ENCODE measurements at regions not wholly inside any gene's neighbourhood (a gene's known extent, or its start where the extent isn't known, plus 50 kb on each side); places are given as distances from the start of the nearest gene placed in this dataset.

DNA sequence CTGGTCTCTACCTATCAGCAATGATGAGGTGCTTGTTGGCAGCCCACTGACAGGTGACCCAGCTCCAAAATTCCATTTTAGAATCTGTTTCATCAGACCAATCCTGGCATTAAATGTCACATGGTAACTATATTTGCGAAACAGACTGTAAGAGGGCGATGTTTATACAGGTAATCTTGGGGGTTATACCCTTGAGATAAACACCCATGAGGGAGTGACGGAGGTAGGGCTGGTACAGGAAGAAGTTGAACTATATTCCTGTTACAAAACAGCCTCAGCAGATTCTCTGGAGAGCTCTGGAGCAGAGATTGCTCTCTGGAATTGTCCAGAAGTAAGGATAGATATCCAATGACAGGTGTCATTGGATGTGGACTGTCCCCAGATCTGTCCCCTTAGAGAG, 444.8 kb upstream of the DPP6 start:
- Histone ChIP-seq H3K27me3 (no peaks in the 10 kb centered on the region), H3K4me2 (no peak overlapping the region), H3K4me1 (no peaks in the 10 kb centered on the region), H3K9me3 (peaks cover 11% of the 10 kb centered on the region), H3K36me3 (no peaks in the 10 kb centered on the region), H3K27ac (no peak overlapping the region), H4K20me1 (no peaks in the 10 kb centered on the region), H3K9ac (no peak overlapping the region), H3K4me3 (no peak overlapping the region)
- TF ChIP-seq Cebpa-rat (IDR thresholded peaks at IDR 0.05): no peak

DNA sequence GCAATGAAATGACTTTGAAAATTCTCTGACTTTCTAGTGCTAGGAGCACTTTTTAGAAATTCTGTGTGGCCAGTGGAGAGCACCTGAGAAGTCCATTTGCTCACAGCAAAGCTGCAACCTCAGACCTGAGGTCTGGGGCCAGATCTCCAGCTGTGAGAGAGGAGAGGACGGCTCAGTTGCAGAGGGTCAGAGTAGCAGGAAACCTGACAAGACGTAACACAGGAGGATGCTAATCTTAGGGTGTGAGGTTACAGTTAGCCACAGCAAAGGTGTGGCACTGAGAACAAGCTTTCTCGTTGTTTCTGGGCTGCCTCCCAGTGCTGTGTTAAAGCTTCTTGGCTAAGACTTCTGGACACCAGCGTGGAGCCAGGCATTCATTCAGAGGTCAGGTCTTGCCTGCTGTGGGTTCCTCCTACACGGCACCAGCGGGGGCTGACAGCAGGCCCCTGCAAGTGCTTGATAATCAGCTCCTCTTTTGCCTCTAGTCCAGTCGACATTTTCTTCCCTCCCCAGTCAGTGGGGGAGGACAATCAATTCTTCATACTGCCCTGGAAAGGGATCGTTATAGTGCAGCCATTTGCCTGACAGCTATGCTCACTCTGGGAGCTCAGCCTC, 435.4 kb upstream of the DPP6 start:
- no peak overlapping the region for H3K27ac ChIP-seq
- H4K20me1 ChIP-seq: no peaks in the 10 kb centered on the region
- no peak overlapping the region for H3K4me2 ChIP-seq
- H3K27me3 ChIP-seq: no peaks in the 10 kb centered on the region
- H3K4me1 ChIP-seq: no peaks in the 10 kb centered on the region
- no peak overlapping the region for H3K9ac ChIP-seq
- TF ChIP-seq Cebpa-rat (IDR thresholded peaks at IDR 0.05): no peak
- no peaks in the 10 kb centered on the region for H3K9me3 ChIP-seq
- H3K36me3 ChIP-seq: no peaks in the 10 kb centered on the region
- H3K4me3 ChIP-seq: no peak overlapping the region

DNA sequence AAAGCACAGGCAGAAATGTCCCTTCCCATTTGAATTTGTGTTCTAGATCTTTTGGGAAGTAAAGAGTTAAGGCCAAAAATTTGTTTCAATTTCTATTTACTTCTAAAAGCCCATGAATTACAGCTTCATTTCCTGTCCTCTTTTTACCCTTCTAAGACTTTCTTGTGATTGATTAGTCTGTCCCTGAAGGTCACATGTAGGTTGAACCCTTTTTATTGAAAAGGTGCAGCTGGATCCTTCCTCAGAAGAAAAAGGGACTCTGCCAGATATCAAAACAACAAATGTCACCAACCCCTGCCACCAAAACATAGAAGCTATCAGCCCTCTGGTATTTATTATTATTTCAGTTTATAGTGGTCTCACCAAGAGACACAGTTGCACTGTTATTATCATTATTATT, 424.9 kb upstream of the DPP6 start:
- Histone ChIP-seq H3K4me3 (no peak overlapping the region), H3K27ac (no peak overlapping the region), H4K20me1 (no peaks in the 10 kb centered on the region), H3K9ac (no peak overlapping the region), H3K4me1 (no peaks in the 10 kb centered on the region), H3K4me2 (no peak overlapping the region), H3K36me3 (no peaks in the 10 kb centered on the region), H3K27me3 (no peaks in the 10 kb centered on the region), H3K9me3 (no peaks in the 10 kb centered on the region)
- TF ChIP-seq Cebpa-rat (IDR thresholded peaks at IDR 0.05): no peak

GRCh38 chr7:153628406-153628805, 423.8 kb upstream of the DPP6 start:
- Histone ChIP-seq H3K9me3 (no peaks in the 10 kb centered on the region), H3K4me3 (no peak overlapping the region), H3K36me3 (no peaks in the 10 kb centered on the region), H3K27me3 (no peaks in the 10 kb centered on the region), H3K9ac (no peak overlapping the region), H4K20me1 (no peaks in the 10 kb centered on the region), H3K4me2 (no peak overlapping the region), H3K4me1 (no peaks in the 10 kb centered on the region), H3K27ac (no peak overlapping the region)
- TF ChIP-seq Cebpa-rat (IDR thresholded peaks at IDR 0.05): no peak

DNA sequence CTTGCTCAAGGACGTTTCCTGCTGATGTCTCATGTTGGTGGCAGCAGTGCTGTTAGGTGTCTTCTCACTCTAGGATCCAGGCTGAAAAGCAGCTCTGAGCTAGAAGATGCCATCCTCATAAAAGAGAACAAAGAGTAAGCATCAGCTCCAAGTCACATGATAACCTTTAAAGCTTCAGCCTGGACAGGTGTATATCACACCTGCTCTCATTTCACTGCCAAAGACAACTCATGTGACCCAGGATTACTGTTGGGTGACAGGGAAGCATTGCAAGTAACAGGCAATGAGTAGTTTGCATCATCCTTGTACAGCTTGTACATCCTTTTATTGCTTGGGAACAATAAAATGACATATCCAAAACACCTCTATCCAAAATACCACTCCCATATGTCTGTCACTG, 423.4 kb upstream of the DPP6 start:
- Histone ChIP-seq H3K36me3 (no peaks in the 10 kb centered on the region), H3K9me3 (no peaks in the 10 kb centered on the region)
- no peak for TF ChIP-seq Cebpa-rat (IDR thresholded peaks at IDR 0.05)

DNA sequence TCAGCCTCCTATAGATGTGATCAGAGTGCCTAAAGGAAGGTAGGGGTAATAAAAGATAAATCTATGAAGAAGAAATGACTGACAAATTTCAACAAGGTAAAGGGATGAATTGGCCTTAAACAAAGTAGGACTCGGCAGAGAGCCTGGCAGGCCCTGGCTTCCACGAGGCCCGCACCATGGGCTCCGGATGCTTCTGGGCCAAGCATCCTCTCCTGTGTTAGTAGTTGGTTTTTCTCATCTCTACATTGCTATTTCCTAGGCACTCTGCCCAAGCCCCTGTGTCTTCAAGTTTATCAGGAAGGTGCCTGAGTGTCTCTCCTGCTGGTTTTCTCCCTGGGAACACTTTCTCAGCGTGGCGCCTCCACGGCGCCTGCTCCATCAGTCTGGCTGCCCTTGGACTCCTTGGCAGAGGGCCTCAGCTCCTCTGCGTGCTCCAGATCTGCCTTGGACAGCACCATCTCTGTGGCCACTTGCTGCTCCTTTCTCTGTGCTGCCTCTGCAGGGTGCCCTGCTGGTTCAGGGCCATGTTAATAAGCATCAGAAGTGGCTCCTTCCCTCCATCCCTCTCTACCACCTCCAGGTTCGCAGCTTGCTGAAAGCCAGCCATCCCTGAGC, 413.3 kb upstream of the DPP6 start:
- no peak overlapping the region for H3K9ac ChIP-seq
- peaks cover 6% of the 10 kb centered on the region for H3K9me3 ChIP-seq
- no peak overlapping the region for H3K4me2 ChIP-seq
- H4K20me1 ChIP-seq: no peaks in the 10 kb centered on the region
- no peaks in the 10 kb centered on the region for H3K36me3 ChIP-seq
- no peak overlapping the region for H3K4me3 ChIP-seq
- no peak overlapping the region for H3K27ac ChIP-seq
- H3K27me3 ChIP-seq: no peaks in the 10 kb centered on the region
- no peaks in the 10 kb centered on the region for H3K4me1 ChIP-seq
- no peak for TF ChIP-seq Cebpa-rat (IDR thresholded peaks at IDR 0.05)

More for the DNA sequence above, 423.4 kb upstream of the DPP6 start:
- H4K20me1 ChIP-seq: no peaks in the 10 kb centered on the region
- no peaks in the 10 kb centered on the region for H3K4me1 ChIP-seq
- no peaks in the 10 kb centered on the region for H3K27me3 ChIP-seq
- H3K4me2 ChIP-seq: no peak overlapping the region
- H3K4me3 ChIP-seq: no peak overlapping the region
- no peak overlapping the region for H3K27ac ChIP-seq
- no peak overlapping the region for H3K9ac ChIP-seq

DNA sequence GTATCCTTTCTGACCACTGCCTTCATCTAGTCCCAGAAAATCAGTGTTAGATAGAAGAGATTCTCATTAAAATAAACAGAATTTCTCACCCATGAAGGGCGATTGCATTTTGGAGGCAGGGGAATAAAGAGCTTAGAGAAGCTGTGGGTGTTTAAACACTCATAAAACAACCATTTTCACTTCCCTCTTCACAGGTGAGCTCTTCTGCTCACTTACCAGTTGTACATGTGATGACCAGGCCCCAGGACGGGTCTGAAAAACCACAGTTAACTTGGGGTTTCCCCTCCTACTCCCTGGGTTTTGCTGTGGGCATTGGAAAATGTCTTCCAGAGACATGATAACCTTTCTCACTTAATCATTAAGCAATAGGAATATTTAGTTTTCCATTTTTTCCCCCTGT, 411.6 kb upstream of the DPP6 start:
- Histone ChIP-seq H3K27ac (no peak overlapping the region), H3K4me2 (no peak overlapping the region), H4K20me1 (no peaks in the 10 kb centered on the region), H3K9ac (no peak overlapping the region), H3K9me3 (peaks cover 9% of the 10 kb centered on the region), H3K36me3 (no peaks in the 10 kb centered on the region), H3K27me3 (no peaks in the 10 kb centered on the region), H3K4me1 (no peaks in the 10 kb centered on the region), H3K4me3 (no peak overlapping the region)
- no peak for TF ChIP-seq Cebpa-rat (IDR thresholded peaks at IDR 0.05)

- no peak overlapping the region for H3K4me2 ChIP-seq
- no peaks in the 10 kb centered on the region for H3K36me3 ChIP-seq
- H3K4me3 ChIP-seq: no peak overlapping the region
- no peak overlapping the region for H3K27ac ChIP-seq
- H3K27me3 ChIP-seq: no peaks in the 10 kb centered on the region
- no peaks in the 10 kb centered on the region for H4K20me1 ChIP-seq
- H3K9ac ChIP-seq: no peak overlapping the region
- no peak for TF ChIP-seq Cebpa-rat (IDR thresholded peaks at IDR 0.05)
- no peaks in the 10 kb centered on the region for H3K4me1 ChIP-seq
- H3K9me3 ChIP-seq: peaks cover 9% of the 10 kb centered on the region
These were observed 411.0 kb upstream of the DPP6 start for GRCh38 chr7:153641199-153641598.

GRCh38 chr7:153642989-153643388, 409.2 kb upstream of the DPP6 start:
- Histone ChIP-seq H3K4me1 (no peaks in the 10 kb centered on the region), H3K9ac (no peak overlapping the region), H3K36me3 (no peaks in the 10 kb centered on the region), H4K20me1 (no peaks in the 10 kb centered on the region), H3K27me3 (no peaks in the 10 kb centered on the region), H3K4me3 (no peak overlapping the region), H3K27ac (no peak overlapping the region), H3K4me2 (no peak overlapping the region), H3K9me3 (peaks cover 9% of the 10 kb centered on the region)
- TF ChIP-seq Cebpa-rat (IDR thresholded peaks at IDR 0.05): no peak

DNA sequence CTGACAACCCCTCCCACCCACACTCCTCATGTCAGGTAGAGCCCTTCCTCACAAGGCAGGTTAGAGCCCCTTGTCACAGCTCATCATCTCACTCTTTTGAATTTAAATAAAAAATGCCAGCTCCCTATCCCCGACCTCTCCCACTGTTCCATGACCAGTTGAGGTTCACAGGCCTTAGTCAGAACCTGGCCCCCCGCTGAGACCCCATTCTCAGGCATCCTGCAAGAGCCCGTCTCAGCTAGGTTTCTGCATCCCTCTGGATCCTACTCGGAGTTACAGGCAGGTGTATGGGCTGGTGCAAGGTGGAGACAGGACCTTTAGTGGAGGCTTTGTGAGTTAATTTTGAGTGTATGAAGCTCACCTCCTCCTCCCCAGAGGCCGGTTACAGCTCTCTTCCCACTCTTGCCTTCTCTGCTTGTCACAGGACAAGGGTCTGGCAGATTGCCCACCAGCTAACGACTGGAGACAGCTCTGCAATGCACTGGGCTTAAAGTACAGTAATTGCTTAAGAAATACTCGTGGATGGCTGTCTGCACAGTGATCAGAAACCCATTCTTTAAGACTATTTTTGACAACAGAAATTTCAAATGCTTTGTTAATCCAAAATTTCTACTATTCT, 394.9 kb upstream of the DPP6 start:
- H3K4me3 ChIP-seq: no peak overlapping the region
- peaks cover 15% of the 10 kb centered on the region; the same call in 1 of the 2 replicates for H3K9me3 ChIP-seq
- H3K4me1 ChIP-seq: no peaks in the 10 kb centered on the region
- no peaks in the 10 kb centered on the region for H4K20me1 ChIP-seq
- H3K27ac ChIP-seq: no peak overlapping the region
- no peaks in the 10 kb centered on the region for H3K27me3 ChIP-seq
- no peak for TF ChIP-seq Cebpa-rat (IDR thresholded peaks at IDR 0.05)
- no peak overlapping the region for H3K4me2 ChIP-seq
- no peak overlapping the region for H3K9ac ChIP-seq
- H3K36me3 ChIP-seq: no peaks in the 10 kb centered on the region
